ENCODE measurements at regions not wholly inside any gene's neighbourhood (a gene's known extent, or its start where the extent isn't known, plus 50 kb on each side); places are given as distances from the start of the nearest gene placed in this dataset.
"Not testable (repeated sequence)": the region's sequence is repeated elsewhere in the genome, so short reads cannot be mapped to it uniquely, and the experiment has no call there.

DNA sequence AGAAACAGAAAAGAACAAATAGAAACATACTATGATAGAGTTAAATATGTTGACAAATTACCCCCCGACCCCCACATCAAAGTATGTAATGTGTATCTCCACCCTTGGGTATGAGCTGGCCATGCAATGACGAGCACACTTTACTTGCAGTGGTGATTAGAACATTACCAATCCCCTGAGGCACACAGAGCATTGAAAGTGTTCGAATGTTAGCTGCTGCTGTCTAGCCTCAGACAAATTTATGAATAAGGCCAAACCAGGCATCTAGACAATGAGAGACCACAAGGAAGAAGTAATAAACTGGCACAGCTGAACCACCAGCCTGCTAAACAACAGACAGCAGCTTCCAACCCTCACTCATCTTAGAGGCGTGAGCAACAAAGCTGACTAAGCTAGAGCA lies 380.5 kb downstream of the DSEL start:
- WGBS = 93% methylated on average over 4 of the region's 4 CpGs
- no peak overlapping the region for H3K4me3 ChIP-seq (ENCODE audit: low read length)
- H3K9ac ChIP-seq (ENCODE audit: low read depth, low read length) = no peak overlapping the region
- no peaks in the 10 kb centered on the region for H3K4me1 ChIP-seq (ENCODE audit: insufficient read depth, low read length)
- no peaks in the 10 kb centered on the region for H3K27me3 ChIP-seq (ENCODE audit: insufficient read depth, low read length)
- no peaks in the 10 kb centered on the region for H3K36me3 ChIP-seq (ENCODE audit: insufficient read depth, low read length)
- no peaks in the 10 kb centered on the region for H3K9me3 ChIP-seq (ENCODE audit: insufficient read depth, low read depth, low read length)
- no peak overlapping the region for H3K27ac ChIP-seq (ENCODE audit: low read depth, low read length)

GRCh38 chr18:67134911-67135310 lies 381.6 kb downstream of the DSEL start:
- Histone ChIP-seq H3K9me3 (ENCODE audit: insufficient read depth, low read depth, low read length) (no peaks in the 10 kb centered on the region), H3K27me3 (ENCODE audit: insufficient read depth, low read length) (no peaks in the 10 kb centered on the region), H3K27ac (ENCODE audit: low read depth, low read length) (no peak overlapping the region), H3K9ac (ENCODE audit: low read depth, low read length) (no peak overlapping the region), H3K4me3 (ENCODE audit: low read length) (no peak overlapping the region), H3K36me3 (ENCODE audit: insufficient read depth, low read length) (no peaks in the 10 kb centered on the region), H3K4me1 (ENCODE audit: insufficient read depth, low read length) (no peaks in the 10 kb centered on the region)
- WGBS = 88% methylated on average over 4 of the region's 4 CpGs

DNA sequence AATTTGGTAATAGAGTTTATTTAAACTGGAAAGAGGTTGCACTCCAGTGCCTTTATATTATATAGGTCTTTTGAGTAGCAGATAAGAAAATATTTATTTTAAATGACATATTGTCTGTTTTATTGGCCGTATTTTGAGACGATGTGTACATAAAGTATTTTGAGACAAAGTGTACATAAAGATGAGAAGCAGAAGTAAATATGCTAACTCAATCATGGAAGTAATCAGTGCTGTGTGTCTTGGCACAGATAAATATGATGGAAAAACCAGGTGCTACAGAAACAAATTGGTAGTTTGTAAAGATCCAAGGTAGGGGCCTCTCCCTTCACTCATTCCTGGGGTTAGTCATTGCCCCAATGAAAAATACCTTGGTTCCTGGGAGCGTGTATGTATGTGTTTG lies 382.9 kb downstream of the DSEL start:
- Histone ChIP-seq H3K4me1 (ENCODE audit: insufficient read depth, low read length) (no peaks in the 10 kb centered on the region), H3K27ac (ENCODE audit: low read depth, low read length) (no peak overlapping the region), H3K4me3 (ENCODE audit: low read length) (no peak overlapping the region), H3K9ac (ENCODE audit: low read depth, low read length) (no peak overlapping the region), H3K36me3 (ENCODE audit: insufficient read depth, low read length) (no peaks in the 10 kb centered on the region), H3K27me3 (ENCODE audit: insufficient read depth, low read length) (no peaks in the 10 kb centered on the region), H3K9me3 (ENCODE audit: insufficient read depth, low read depth, low read length) (no peaks in the 10 kb centered on the region)
- WGBS = 97% methylated on average over 2 of the region's 3 CpGs

DNA sequence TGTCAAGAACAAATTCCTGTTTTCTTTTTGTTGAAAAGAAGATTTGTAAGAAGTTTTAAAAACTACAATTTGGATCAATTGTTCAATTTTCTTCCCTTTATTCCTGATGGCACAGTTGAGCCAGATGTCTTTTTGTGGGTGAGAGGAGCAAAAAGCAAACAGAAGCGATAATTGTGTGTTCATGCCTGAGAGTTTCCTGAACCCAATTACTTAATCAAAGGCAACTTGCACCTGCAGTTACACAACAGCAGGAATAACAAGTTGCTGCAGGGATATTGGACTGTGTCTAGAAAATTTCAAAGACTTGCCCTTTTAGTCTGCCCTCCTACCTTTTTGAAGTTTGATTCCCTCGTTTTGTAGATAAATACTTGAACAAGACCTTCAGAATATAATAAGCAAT lies 383.6 kb downstream of the DSEL start:
- no peaks in the 10 kb centered on the region for H3K4me1 ChIP-seq (ENCODE audit: insufficient read depth, low read length)
- H3K27me3 ChIP-seq (ENCODE audit: insufficient read depth, low read length) = no peaks in the 10 kb centered on the region
- no peaks in the 10 kb centered on the region for H3K36me3 ChIP-seq (ENCODE audit: insufficient read depth, low read length)
- no peak overlapping the region for H3K9ac ChIP-seq (ENCODE audit: low read depth, low read length)
- 86% methylated on average over 2 of the region's 2 CpGs for WGBS
- no peaks in the 10 kb centered on the region for H3K9me3 ChIP-seq (ENCODE audit: insufficient read depth, low read depth, low read length)
- H3K4me3 ChIP-seq (ENCODE audit: low read length) = no peak overlapping the region
- H3K27ac ChIP-seq (ENCODE audit: low read depth, low read length) = no peak overlapping the region

DNA sequence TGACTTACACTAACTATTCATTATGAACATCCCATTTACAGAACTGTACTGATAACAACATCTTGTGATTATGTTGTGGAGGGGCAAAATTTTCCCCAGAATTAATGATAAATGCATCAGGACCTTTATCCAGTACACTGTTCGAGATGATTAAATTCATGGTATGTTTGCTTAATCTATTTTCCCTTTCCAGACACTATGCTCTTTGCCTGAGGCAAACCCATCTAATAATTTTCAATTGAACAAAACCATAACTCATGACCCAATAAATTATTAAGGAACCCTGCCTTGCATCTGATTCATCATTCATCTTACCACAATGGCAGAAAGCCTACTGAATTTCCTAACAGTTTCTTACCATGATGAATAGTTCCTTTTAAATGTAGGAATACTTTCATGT lies 385.0 kb downstream of the DSEL start:
- no peaks in the 10 kb centered on the region for H3K36me3 ChIP-seq (ENCODE audit: insufficient read depth, low read length)
- H3K4me1 ChIP-seq (ENCODE audit: insufficient read depth, low read length) = no peaks in the 10 kb centered on the region
- no peak overlapping the region for H3K4me3 ChIP-seq (ENCODE audit: low read length)
- no peak overlapping the region for H3K27ac ChIP-seq (ENCODE audit: low read depth, low read length)
- 100% methylated on average over 1 of the region's 1 CpG for WGBS
- H3K9ac ChIP-seq (ENCODE audit: low read depth, low read length) = no peak overlapping the region
- 0 out of 2 replicates have a peak, but pooled peaks cover 3% of the 10 kb centered on the region for H3K9me3 ChIP-seq (ENCODE audit: insufficient read depth, low read depth, low read length)
- no peaks in the 10 kb centered on the region for H3K27me3 ChIP-seq (ENCODE audit: insufficient read depth, low read length)

GRCh38 chr18:67126751-67127150 lies 389.8 kb downstream of the DSEL start:
- 96% methylated on average over 20 of the region's 32 CpGs for WGBS

DNA sequence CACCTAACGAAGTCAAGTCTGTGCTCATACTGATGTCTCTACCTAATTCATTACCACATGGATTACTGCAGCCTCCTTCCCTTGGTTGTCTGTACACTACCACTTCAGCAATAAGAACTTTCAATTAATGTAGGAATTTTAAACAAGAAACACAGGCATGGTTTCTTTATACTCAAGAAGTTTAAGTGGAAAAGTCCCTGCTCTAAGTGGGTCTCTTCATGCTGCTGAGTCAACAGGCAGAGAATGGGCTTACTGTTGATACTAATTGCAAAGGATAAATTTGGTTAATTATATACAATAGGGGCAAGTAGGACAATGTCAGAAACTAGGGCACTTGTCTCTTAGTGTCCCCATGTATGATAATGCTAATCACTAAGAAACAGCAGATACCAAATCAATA lies 392.6 kb downstream of the DSEL start:
- no peaks in the 10 kb centered on the region for H3K4me1 ChIP-seq (ENCODE audit: insufficient read depth, low read length)
- H3K27me3 ChIP-seq (ENCODE audit: insufficient read depth, low read length) = no peaks in the 10 kb centered on the region
- 0 out of 2 replicates have a peak, but pooled peaks cover 3% of the 10 kb centered on the region for H3K9me3 ChIP-seq (ENCODE audit: insufficient read depth, low read depth, low read length)
- no peak overlapping the region for H3K4me3 ChIP-seq (ENCODE audit: low read length)
- no peak overlapping the region for H3K27ac ChIP-seq (ENCODE audit: low read depth, low read length)
- WGBS = 97% methylated on average over 1 of the region's 1 CpG
- H3K9ac ChIP-seq (ENCODE audit: low read depth, low read length) = no peak overlapping the region
- no peaks in the 10 kb centered on the region for H3K36me3 ChIP-seq (ENCODE audit: insufficient read depth, low read length)

More at GRCh38 chr18:67126751-67127150, 389.8 kb downstream of the DSEL start:
- not testable (repeated sequence) for H3K4me3 ChIP-seq (ENCODE audit: low read length); H3K27me3 ChIP-seq (ENCODE audit: insufficient read depth, low read length); H3K9me3 ChIP-seq (ENCODE audit: insufficient read depth, low read depth, low read length); H3K36me3 ChIP-seq (ENCODE audit: insufficient read depth, low read length); H3K4me1 ChIP-seq (ENCODE audit: insufficient read depth, low read length); H3K9ac ChIP-seq (ENCODE audit: low read depth, low read length); H3K27ac ChIP-seq (ENCODE audit: low read depth, low read length)

- Histone ChIP-seq H3K36me3 (ENCODE audit: insufficient read depth, low read length) (no peaks in the 10 kb centered on the region), H3K4me1 (ENCODE audit: insufficient read depth, low read length) (no peaks in the 10 kb centered on the region), H3K27ac (ENCODE audit: low read depth, low read length) (no peak overlapping the region), H3K4me3 (ENCODE audit: low read length) (no peak overlapping the region), H3K27me3 (ENCODE audit: insufficient read depth, low read length) (no peaks in the 10 kb centered on the region), H3K9me3 (ENCODE audit: insufficient read depth, low read depth, low read length) (no peaks in the 10 kb centered on the region), H3K9ac (ENCODE audit: low read depth, low read length) (no peak overlapping the region)
Observed at GRCh38 chr18:67117804-67118203, 398.7 kb downstream of the DSEL start.

DNA sequence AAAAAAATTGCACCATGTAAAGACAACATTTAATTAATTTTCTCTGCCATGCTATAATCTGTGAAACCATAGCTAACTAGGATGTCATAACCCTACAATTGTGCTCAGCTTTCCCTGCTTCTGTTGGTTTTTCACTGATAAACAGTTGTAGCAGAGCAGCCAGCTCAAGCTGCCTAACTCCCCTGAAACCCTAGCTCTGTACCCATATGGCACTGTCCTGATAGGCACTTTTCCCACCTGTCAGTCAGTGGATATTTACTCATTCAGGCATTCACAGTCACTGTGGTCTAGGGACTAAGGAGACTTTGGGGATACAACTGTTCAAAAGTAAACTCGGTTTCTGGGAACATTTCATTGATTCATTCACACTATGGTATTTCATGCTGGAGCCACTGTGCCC lies 407.0 kb downstream of the DSEL start:
- no peak overlapping the region for H3K9ac ChIP-seq (ENCODE audit: low read depth, low read length)
- H3K4me1 ChIP-seq (ENCODE audit: insufficient read depth, low read length) = no peaks in the 10 kb centered on the region
- WGBS = 90% methylated on average over 1 of the region's 1 CpG
- no peaks in the 10 kb centered on the region for H3K36me3 ChIP-seq (ENCODE audit: insufficient read depth, low read length)
- H3K27me3 ChIP-seq (ENCODE audit: insufficient read depth, low read length) = no peaks in the 10 kb centered on the region
- H3K9me3 ChIP-seq (ENCODE audit: insufficient read depth, low read depth, low read length) = no peaks in the 10 kb centered on the region
- no peak overlapping the region for H3K4me3 ChIP-seq (ENCODE audit: low read length)
- no peak overlapping the region for H3K27ac ChIP-seq (ENCODE audit: low read depth, low read length)

- no peaks in the 10 kb centered on the region for H3K27me3 ChIP-seq (ENCODE audit: insufficient read depth, low read length)
- H3K27ac ChIP-seq (ENCODE audit: low read depth, low read length) = no peak overlapping the region
- H3K9me3 ChIP-seq (ENCODE audit: insufficient read depth, low read depth, low read length) = no peaks in the 10 kb centered on the region
- H3K4me1 ChIP-seq (ENCODE audit: insufficient read depth, low read length) = no peaks in the 10 kb centered on the region
- no peak overlapping the region for H3K4me3 ChIP-seq (ENCODE audit: low read length)
- H3K36me3 ChIP-seq (ENCODE audit: insufficient read depth, low read length) = no peaks in the 10 kb centered on the region
- H3K9ac ChIP-seq (ENCODE audit: low read depth, low read length) = no peak overlapping the region
- WGBS = 98% methylated on average over 3 of the region's 3 CpGs
Observed at GRCh38 chr18:67108894-67109293, 407.6 kb downstream of the DSEL start.

DNA sequence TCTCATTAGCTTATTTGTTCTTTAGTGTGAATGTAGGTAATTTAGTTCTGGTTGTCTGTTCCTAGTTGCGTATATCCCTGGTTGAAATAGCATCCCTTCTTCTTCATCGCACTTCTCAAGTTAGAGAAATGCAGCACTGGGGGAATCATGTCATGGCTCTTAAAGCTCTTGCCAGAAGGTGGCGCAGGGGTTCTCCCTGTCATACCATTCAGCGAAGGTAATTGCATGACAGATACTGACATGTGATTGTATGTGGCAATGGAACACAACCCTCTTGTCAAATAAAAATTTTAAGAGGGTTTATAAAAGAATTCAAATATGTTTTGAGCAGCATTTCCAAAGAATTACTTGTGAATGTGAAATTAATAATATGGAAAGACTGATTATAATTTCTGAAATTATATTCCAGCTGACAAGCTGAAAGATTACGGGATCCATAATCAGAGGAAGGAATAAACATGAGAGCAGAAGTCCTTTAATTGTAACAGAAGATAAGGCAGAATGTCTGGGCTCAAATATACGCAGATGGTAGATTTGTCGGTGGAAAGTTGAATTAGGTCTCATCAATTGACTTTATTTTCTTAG lies 411.7 kb downstream of the DSEL start:
- no peak overlapping the region for H3K4me3 ChIP-seq (ENCODE audit: low read length)
- H3K9me3 ChIP-seq (ENCODE audit: insufficient read depth, low read depth, low read length) = no peaks in the 10 kb centered on the region
- H3K27me3 ChIP-seq (ENCODE audit: insufficient read depth, low read length) = no peaks in the 10 kb centered on the region
- 52% methylated on average over 7 of the region's 7 CpGs for WGBS
- H3K9ac ChIP-seq (ENCODE audit: low read depth, low read length) = no peak overlapping the region
- H3K4me1 ChIP-seq (ENCODE audit: insufficient read depth, low read length) = no peaks in the 10 kb centered on the region
- no peak overlapping the region for H3K27ac ChIP-seq (ENCODE audit: low read depth, low read length)
- no peaks in the 10 kb centered on the region for H3K36me3 ChIP-seq (ENCODE audit: insufficient read depth, low read length)

GRCh38 chr18:67094123-67094522 lies 422.4 kb downstream of the DSEL start:
- no peak overlapping the region for H3K27ac ChIP-seq (ENCODE audit: low read depth, low read length)
- no CpG with 5 or more reads among the region's 2 CpGs for WGBS

More at GRCh38 chr18:67094123-67094522, 422.4 kb downstream of the DSEL start:
- H3K27me3 ChIP-seq (ENCODE audit: insufficient read depth, low read length) = no peaks in the 10 kb centered on the region
- H3K36me3 ChIP-seq (ENCODE audit: insufficient read depth, low read length) = no peaks in the 10 kb centered on the region
- no peaks in the 10 kb centered on the region for H3K4me1 ChIP-seq (ENCODE audit: insufficient read depth, low read length)
- no peak overlapping the region for H3K4me3 ChIP-seq (ENCODE audit: low read length)
- no peaks in the 10 kb centered on the region for H3K9me3 ChIP-seq (ENCODE audit: insufficient read depth, low read depth, low read length)
- H3K9ac ChIP-seq (ENCODE audit: low read depth, low read length) = no peak overlapping the region

Data from HUES64 (cell line).